ENCODE measurements at regions not wholly inside any gene's neighbourhood (a gene's known extent, or its start where the extent isn't known, plus 50 kb on each side); places are given as distances from the start of the nearest gene placed in this dataset.

DNA sequence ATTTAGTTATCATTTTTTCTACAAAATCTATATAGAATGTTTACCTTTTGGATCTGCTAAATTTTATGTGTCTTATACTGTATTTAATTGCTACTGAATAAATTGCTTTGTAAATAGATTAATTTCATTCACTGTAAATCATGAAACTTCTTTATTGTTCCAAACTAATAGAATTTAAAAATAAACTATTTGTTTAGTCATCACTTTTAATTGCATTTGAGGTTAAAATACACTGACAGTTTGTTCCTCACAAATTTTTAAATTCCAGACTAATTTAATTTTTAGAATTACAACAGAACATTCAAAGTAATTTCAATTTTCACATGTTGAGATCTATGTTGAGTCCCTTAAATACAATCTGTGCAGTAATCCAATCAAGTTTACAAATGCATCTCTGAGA lies 1633.2 kb upstream of the NUDT12 start:
- TF ChIP-seq CTCF (optimal IDR thresholded peaks at IDR 0.05 in 1 of 3, IDR thresholded peaks at IDR 0.05 in 1 of 3, conservative IDR thresholded peaks at IDR 0.05 in 1 of 3; ENCODE audit: extremely low read depth in 1 of 3, insufficient read depth in 2 of 3, low read length in 3 of 3) = no peak
- TF ChIP-seq EZH2 (IDR thresholded peaks at IDR 0.05; ENCODE audit: low read length) = no peak
